Heart left ventricle (tissue), 13 donors: ENCODE measurements at regions not wholly inside any gene's neighbourhood (a gene's known extent, or its start where the extent isn't known, plus 50 kb on each side); places are given as distances from the start of the nearest gene placed in this dataset.

Experiments
- POLR2A ChIP-seq, 2 donors: fragments of 450-650 bp; IDR thresholded peaks; one replicate each; pipeline ENCODE4 v1.6.1; 2017; ENCODE audit warnings: antibody characterized with exemption in 2 of 2, mild to moderate bottlenecking in 2 of 2, moderate library complexity in 2 of 2
- TF ChIP-seq, protein P1 (sequence below), 12 donors: fragments of 200-600 bp; sonication (generic) in 4 of 12; IDR thresholded peaks; one replicate each; pipeline versions ENCODE4 v1.5.0 to v1.8.0; 2018 to 2022; ENCODE audit warnings: antibody characterized with exemption in 12 of 12, mild to moderate bottlenecking in 5 of 12
- donor health status: ischemic (EF 13 %, LVEDD 7.1; RV severe dilation, severe dysfunction).
- donor health status: DM: no; HTN: yes; CAD: no.
- donor health status: DM: no; HTN: no; CAD: no.
- donor health status: ischemic (EF 25% LVEDD 6.9; RV normal size, moderate dysfunction).
- donor health status: ischemic (EF 25% LVEDD 5.7; RV mildly dilated, moderate dysfunction).
- donor health status: ischemic (EF 35%, LVEDD 5.7; RV mildly dilated, moderate dysfunction).
- donor health status: nonischemic (EF 11% LVEDD 7.7; RV severe dilation, severe dysfunction).
- donor health status: DM: yes; HTN: yes; CAD: no.
- donor health status: PGD.
- donor health status: ischemic (EF 29% LVEDD 5.4; RV normal size, mild dysfunction).
- donor health status: nonischemic (EF 23%, LVEDD 6.1; RV moderate dilation, normal function).

GRCh38 chr12:78293059-78293686, 462.5 kb downstream of the NAV3 start:
- TF ChIP-seq, protein P1, sequence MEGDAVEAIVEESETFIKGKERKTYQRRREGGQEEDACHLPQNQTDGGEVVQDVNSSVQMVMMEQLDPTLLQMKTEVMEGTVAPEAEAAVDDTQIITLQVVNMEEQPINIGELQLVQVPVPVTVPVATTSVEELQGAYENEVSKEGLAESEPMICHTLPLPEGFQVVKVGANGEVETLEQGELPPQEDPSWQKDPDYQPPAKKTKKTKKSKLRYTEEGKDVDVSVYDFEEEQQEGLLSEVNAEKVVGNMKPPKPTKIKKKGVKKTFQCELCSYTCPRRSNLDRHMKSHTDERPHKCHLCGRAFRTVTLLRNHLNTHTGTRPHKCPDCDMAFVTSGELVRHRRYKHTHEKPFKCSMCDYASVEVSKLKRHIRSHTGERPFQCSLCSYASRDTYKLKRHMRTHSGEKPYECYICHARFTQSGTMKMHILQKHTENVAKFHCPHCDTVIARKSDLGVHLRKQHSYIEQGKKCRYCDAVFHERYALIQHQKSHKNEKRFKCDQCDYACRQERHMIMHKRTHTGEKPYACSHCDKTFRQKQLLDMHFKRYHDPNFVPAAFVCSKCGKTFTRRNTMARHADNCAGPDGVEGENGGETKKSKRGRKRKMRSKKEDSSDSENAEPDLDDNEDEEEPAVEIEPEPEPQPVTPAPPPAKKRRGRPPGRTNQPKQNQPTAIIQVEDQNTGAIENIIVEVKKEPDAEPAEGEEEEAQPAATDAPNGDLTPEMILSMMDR (IDR thresholded peaks at IDR 0.05): no peak
- no peak for TF ChIP-seq POLR2A (IDR thresholded peaks at IDR 0.05)
